ENCODE measurements at regions not wholly inside any gene's neighbourhood (a gene's known extent, or its start where the extent isn't known, plus 50 kb on each side); places are given as distances from the start of the nearest gene placed in this dataset.

- TF ChIP-seq EP300 (IDR thresholded peaks at IDR 0.05) (no peak), POLR2A (IDR thresholded peaks at IDR 0.05) (no peak)
Measured at GRCh38 chr9:106620081-106620480, 242.9 kb upstream of the ZNF462 start.
